ENCODE measurements at regions not wholly inside any gene's neighbourhood (a gene's known extent, or its start where the extent isn't known, plus 50 kb on each side); places are given as distances from the start of the nearest gene placed in this dataset.
A peak's percentile ranks its signal among the peaks of the same experiment; 100 is the strongest.
"Not testable (repeated sequence)": the region's sequence is repeated elsewhere in the genome, so short reads cannot be mapped to it uniquely, and the experiment has no call there.

- H3K4me1 Mint-ChIP-seq, result peaks cover 6% of the 10 kb centered on the region
- no peak overlapping the region for H3K4me3 Mint-ChIP-seq
- no peaks in the 10 kb centered on the region for H3K9me3 ChIP-seq (ENCODE audit: control insufficient read depth, low read length, poor library complexity, severe bottlenecking)
- H3K27me3 Mint-ChIP-seq, result no peaks in the 10 kb centered on the region
- H3K36me3 Mint-ChIP-seq (ENCODE audit: low read depth), result no peaks in the 10 kb centered on the region
- DNase-seq (no peak), ATAC-seq (no peak)
- peak overlapping the region; percentile 39 for H3K27ac Mint-ChIP-seq
Measured at GRCh38 chr5:50564558-50564957, 101.9 kb upstream of the PARP8 start.

GRCh38 chr5:50574121-50574520 lies 92.3 kb upstream of the PARP8 start:
- H3K27me3 Mint-ChIP-seq, result no peaks in the 10 kb centered on the region
- no peak overlapping the region for H3K27ac Mint-ChIP-seq
- no peak for DNase-seq
- H3K36me3 Mint-ChIP-seq (ENCODE audit: low read depth), result no peaks in the 10 kb centered on the region
- peak overlapping the region; percentile 37 for H3K4me3 Mint-ChIP-seq
- no peak for ATAC-seq
- peaks cover 12% of the 10 kb centered on the region for H3K4me1 Mint-ChIP-seq
- H3K9me3 ChIP-seq (ENCODE audit: control insufficient read depth, low read length, poor library complexity, severe bottlenecking), result no peaks in the 10 kb centered on the region

- Mint-ChIP-seq H3K36me3 (ENCODE audit: low read depth) (no peaks in the 10 kb centered on the region), H3K27ac (peak overlapping the region; percentile 80), H3K4me1 (peaks cover 12% of the 10 kb centered on the region), H3K4me3 (no peak overlapping the region), H3K27me3 (no peaks in the 10 kb centered on the region)
- ATAC-seq (no peak), DNase-seq (no peak)
- no peaks in the 10 kb centered on the region for H3K9me3 ChIP-seq (ENCODE audit: control insufficient read depth, low read length, poor library complexity, severe bottlenecking)
Measured at GRCh38 chr5:50575740-50576139, 90.7 kb upstream of the PARP8 start.

GRCh38 chr5:50576265-50576664 lies 90.2 kb upstream of the PARP8 start:
- Mint-ChIP-seq H3K27me3 (no peaks in the 10 kb centered on the region), H3K4me3 (peak overlapping the region; percentile 15), H3K27ac (peak overlapping the region; percentile 80), H3K36me3 (ENCODE audit: low read depth) (no peaks in the 10 kb centered on the region), H3K4me1 (peaks cover 12% of the 10 kb centered on the region)
- H3K9me3 ChIP-seq (ENCODE audit: control insufficient read depth, low read length, poor library complexity, severe bottlenecking), result no peaks in the 10 kb centered on the region
- no peak for DNase-seq
- ATAC-seq, result no peak

DNA sequence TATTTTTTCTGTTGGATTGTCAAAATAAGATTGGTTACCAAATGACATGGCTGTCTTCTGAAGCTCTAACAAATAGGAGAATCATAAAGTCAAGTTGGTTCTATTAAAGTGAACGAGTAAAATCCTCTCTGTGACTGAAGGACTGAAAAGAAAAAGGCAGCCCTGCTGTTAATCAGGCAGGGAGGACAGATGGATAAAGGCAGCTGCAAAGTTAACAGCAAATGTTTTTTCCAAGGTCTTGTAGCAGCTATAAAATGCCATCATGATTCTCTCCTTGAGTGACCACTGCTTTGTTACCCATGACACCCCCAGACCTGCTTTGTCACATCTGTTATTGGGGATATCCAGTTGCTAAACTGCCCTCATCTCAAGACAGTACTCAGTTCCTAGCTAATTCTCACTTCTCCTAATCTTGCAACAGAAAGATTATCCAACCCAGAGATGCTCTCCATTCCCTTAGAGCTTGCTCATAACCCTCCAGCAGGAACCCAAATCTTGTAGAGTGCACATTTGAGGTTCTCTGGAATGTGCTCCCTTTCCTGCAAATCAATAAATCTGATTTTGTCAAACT lies 89.7 kb upstream of the PARP8 start:
- Mint-ChIP-seq H3K27me3 (no peaks in the 10 kb centered on the region), H3K27ac (peak overlapping the region; percentile 80), H3K36me3 (ENCODE audit: low read depth) (no peaks in the 10 kb centered on the region), H3K4me1 (peaks cover 13% of the 10 kb centered on the region), H3K4me3 (no peak overlapping the region)
- DNase-seq (no peak), ATAC-seq (no peak)
- no peaks in the 10 kb centered on the region for H3K9me3 ChIP-seq (ENCODE audit: control insufficient read depth, low read length, poor library complexity, severe bottlenecking)

DNA sequence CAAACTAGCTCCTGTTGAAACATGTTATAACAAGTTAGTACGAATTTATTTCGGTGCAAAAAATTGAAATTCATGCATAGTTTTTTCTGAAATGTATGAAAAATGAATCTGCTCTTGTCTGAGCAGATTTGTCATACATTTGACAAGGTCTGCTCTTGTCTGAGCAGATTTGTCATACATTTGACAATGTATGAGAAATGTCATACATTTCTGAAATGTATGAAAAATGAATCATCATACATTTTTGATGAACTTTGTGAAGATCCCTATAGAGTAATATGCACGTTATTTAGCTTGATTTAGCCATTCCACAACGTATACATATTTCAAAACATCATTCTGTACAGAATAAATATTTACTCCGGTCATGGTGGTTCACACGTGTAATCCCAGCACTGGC lies 85.9 kb upstream of the PARP8 start:
- DNase-seq (no peak), ATAC-seq (no peak)
- H3K36me3 Mint-ChIP-seq (ENCODE audit: low read depth), result no peaks in the 10 kb centered on the region
- H3K9me3 ChIP-seq (ENCODE audit: control insufficient read depth, low read length, poor library complexity, severe bottlenecking), result no peaks in the 10 kb centered on the region
- no peak overlapping the region for H3K27ac Mint-ChIP-seq
- H3K4me3 Mint-ChIP-seq, result no peak overlapping the region
- no peaks in the 10 kb centered on the region for H3K27me3 Mint-ChIP-seq
- peaks cover 16% of the 10 kb centered on the region for H3K4me1 Mint-ChIP-seq

DNA sequence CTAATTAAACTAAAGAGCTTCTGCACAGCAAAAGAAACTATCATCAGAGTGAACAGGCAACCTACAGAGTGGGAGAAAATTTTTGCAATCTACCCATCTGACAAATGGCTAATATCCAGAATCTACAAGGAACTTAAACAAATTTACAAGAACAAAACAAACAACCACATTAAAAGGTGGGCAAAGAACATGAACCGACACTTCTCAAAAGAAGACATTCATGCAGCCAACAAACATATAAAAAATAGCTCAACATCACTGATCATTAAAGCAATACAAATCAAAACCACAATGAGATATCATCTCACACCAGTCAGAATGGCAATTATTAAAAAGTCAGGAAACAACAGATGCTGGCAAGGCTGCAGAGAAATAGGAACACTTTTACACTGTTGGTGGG lies 84.6 kb upstream of the PARP8 start:
- not testable (repeated sequence) for H3K36me3 Mint-ChIP-seq (ENCODE audit: low read depth); H3K4me1 Mint-ChIP-seq; H3K27ac Mint-ChIP-seq; ATAC-seq; H3K27me3 Mint-ChIP-seq; H3K9me3 ChIP-seq (ENCODE audit: control insufficient read depth, low read length, poor library complexity, severe bottlenecking); DNase-seq
- H3K4me3 Mint-ChIP-seq, result peak overlapping the region; percentile 22

GRCh38 chr5:50582699-50583098 lies 83.7 kb upstream of the PARP8 start:
- no peaks in the 10 kb centered on the region for H3K27me3 Mint-ChIP-seq
- H3K36me3 Mint-ChIP-seq (ENCODE audit: low read depth), result no peaks in the 10 kb centered on the region
- DNase-seq, result no peak
- no peak overlapping the region for H3K4me3 Mint-ChIP-seq
- ATAC-seq, result no peak
- no peak overlapping the region for H3K27ac Mint-ChIP-seq
- no peaks in the 10 kb centered on the region for H3K9me3 ChIP-seq (ENCODE audit: control insufficient read depth, low read length, poor library complexity, severe bottlenecking)
- H3K4me1 Mint-ChIP-seq, result peaks cover 7% of the 10 kb centered on the region

- Mint-ChIP-seq H3K27ac (no peak overlapping the region), H3K27me3 (no peaks in the 10 kb centered on the region), H3K36me3 (ENCODE audit: low read depth) (no peaks in the 10 kb centered on the region), H3K4me1 (peaks cover 10% of the 10 kb centered on the region), H3K4me3 (no peak overlapping the region)
- DNase-seq, result no peak
- ATAC-seq, result no peak
- H3K9me3 ChIP-seq (ENCODE audit: control insufficient read depth, low read length, poor library complexity, severe bottlenecking), result no peaks in the 10 kb centered on the region
Measured at GRCh38 chr5:50583621-50584020, 82.8 kb upstream of the PARP8 start.

GRCh38 chr5:50588471-50588870 lies 78.0 kb upstream of the PARP8 start:
- not testable (repeated sequence) for H3K36me3 Mint-ChIP-seq (ENCODE audit: low read depth); H3K27me3 Mint-ChIP-seq; ATAC-seq; DNase-seq; H3K9me3 ChIP-seq (ENCODE audit: control insufficient read depth, low read length, poor library complexity, severe bottlenecking); H3K27ac Mint-ChIP-seq; H3K4me3 Mint-ChIP-seq
- peaks cover 40% of the 10 kb centered on the region for H3K4me1 Mint-ChIP-seq

GRCh38 chr5:50590444-50591189 lies 75.8 kb upstream of the PARP8 start:
- peak overlapping the region; percentile 66 for H3K4me3 Mint-ChIP-seq
- ATAC-seq; H3K36me3 Mint-ChIP-seq (ENCODE audit: low read depth); H3K27me3 Mint-ChIP-seq; DNase-seq; H3K9me3 ChIP-seq (ENCODE audit: control insufficient read depth, low read length, poor library complexity, severe bottlenecking): not testable (repeated sequence)
- H3K27ac Mint-ChIP-seq, result peak overlapping the region; percentile 95
- peaks cover 48% of the 10 kb centered on the region for H3K4me1 Mint-ChIP-seq

DNA sequence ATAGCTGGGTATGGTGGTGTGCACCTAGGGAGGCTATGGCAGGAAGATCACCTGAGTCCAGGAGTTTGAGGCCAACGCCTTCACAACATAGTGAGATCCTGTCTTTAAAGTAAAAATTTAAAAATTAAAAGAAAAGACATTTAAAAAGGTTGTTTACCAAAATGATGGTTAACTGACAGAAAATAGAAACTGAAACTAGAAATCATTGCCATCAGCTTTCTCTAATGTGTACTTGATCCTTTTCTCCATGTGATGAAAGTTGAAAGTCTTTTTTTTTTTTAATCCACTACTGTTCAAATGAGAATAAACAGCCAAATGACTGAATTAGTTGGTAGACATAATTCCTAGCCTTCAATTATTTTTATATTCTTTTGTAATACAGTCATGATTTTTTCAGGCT lies 75.1 kb upstream of the PARP8 start:
- H3K4me3 Mint-ChIP-seq; H3K27me3 Mint-ChIP-seq; ATAC-seq; H3K9me3 ChIP-seq (ENCODE audit: control insufficient read depth, low read length, poor library complexity, severe bottlenecking); H3K36me3 Mint-ChIP-seq (ENCODE audit: low read depth); DNase-seq: not testable (repeated sequence)
- Mint-ChIP-seq H3K27ac (peak overlapping the region; percentile 95), H3K4me1 (peaks cover 48% of the 10 kb centered on the region)

- H3K9me3 ChIP-seq (ENCODE audit: control insufficient read depth, low read length, poor library complexity, severe bottlenecking), result no peaks in the 10 kb centered on the region
- peak overlapping the region; percentile 95 for H3K27ac Mint-ChIP-seq
- peaks cover 43% of the 10 kb centered on the region for H3K4me1 Mint-ChIP-seq
- no peak overlapping the region for H3K4me3 Mint-ChIP-seq
- H3K27me3 Mint-ChIP-seq, result no peaks in the 10 kb centered on the region
- ATAC-seq (no peak), DNase-seq (no peak)
- H3K36me3 Mint-ChIP-seq (ENCODE audit: low read depth), result peaks cover 3% of the 10 kb centered on the region
Measured at GRCh38 chr5:50593681-50594080, 72.8 kb upstream of the PARP8 start.

- no peak overlapping the region for H3K4me3 Mint-ChIP-seq
- peaks cover 3% of the 10 kb centered on the region for H3K36me3 Mint-ChIP-seq (ENCODE audit: low read depth)
- H3K27me3 Mint-ChIP-seq, result no peaks in the 10 kb centered on the region
- H3K9me3 ChIP-seq (ENCODE audit: control insufficient read depth, low read length, poor library complexity, severe bottlenecking), result no peaks in the 10 kb centered on the region
- peaks cover 32% of the 10 kb centered on the region for H3K4me1 Mint-ChIP-seq
- no peak for DNase-seq
- ATAC-seq, result no peak
- H3K27ac Mint-ChIP-seq, result peak overlapping the region; percentile 57
Measured at GRCh38 chr5:50595199-50595598, 71.2 kb upstream of the PARP8 start.

Measured in T-helper 17 cell (primary cell).